ENCODE measurements at regions not wholly inside any gene's neighbourhood (a gene's known extent, or its start where the extent isn't known, plus 50 kb on each side); places are given as distances from the start of the nearest gene placed in this dataset.

GRCh38 chr12:131372706-131373195 lies 338.1 kb upstream of the SFSWAP start:
- in situ Hi-C loops (cut with MboI; ENCODE audit: low sequenced_read_pairs, unreplicated experiment) = no loop called here
- no peak for TF ChIP-seq CTCF (IDR thresholded peaks at IDR 0.05; ENCODE audit: borderline replicate concordance, control extremely low read depth, extremely low read depth, insufficient read depth, missing control alignments)
- DNase-seq (ENCODE audit: low spot score) = no peak

GRCh38 chr12:131375261-131375971 lies 335.5 kb upstream of the SFSWAP start:
- DNase-seq (ENCODE audit: low spot score) = no peak
- in situ Hi-C loops (cut with MboI; ENCODE audit: low sequenced_read_pairs, unreplicated experiment) = no loop called here
- TF ChIP-seq CTCF (IDR thresholded peaks at IDR 0.05; ENCODE audit: borderline replicate concordance, control extremely low read depth, extremely low read depth, insufficient read depth, missing control alignments) = no peak

- in situ Hi-C loops (cut with MboI; ENCODE audit: low sequenced_read_pairs, unreplicated experiment) = no loop called here
- TF ChIP-seq CTCF (IDR thresholded peaks at IDR 0.05; ENCODE audit: borderline replicate concordance, control extremely low read depth, extremely low read depth, insufficient read depth, missing control alignments) = no peak
- no peak for DNase-seq (ENCODE audit: low spot score)
Observed at GRCh38 chr12:131375972-131376345, 334.9 kb upstream of the SFSWAP start.

GRCh38 chr12:131378176-131378842 lies 332.6 kb upstream of the SFSWAP start:
- no peak for DNase-seq (ENCODE audit: low spot score)

GRCh38 chr12:131378861-131379665 lies 331.8 kb upstream of the SFSWAP start:
- DNase-seq (ENCODE audit: low spot score) = no peak
- in situ Hi-C loops (cut with MboI; ENCODE audit: low sequenced_read_pairs, unreplicated experiment) = no loop called here

More at GRCh38 chr12:131378176-131378842, 332.6 kb upstream of the SFSWAP start:
- in situ Hi-C loops (cut with MboI; ENCODE audit: low sequenced_read_pairs, unreplicated experiment) = no loop called here
- TF ChIP-seq CTCF (IDR thresholded peaks at IDR 0.05; ENCODE audit: borderline replicate concordance, control extremely low read depth, extremely low read depth, insufficient read depth, missing control alignments) = no peak

More at GRCh38 chr12:131378861-131379665, 331.8 kb upstream of the SFSWAP start:
- TF ChIP-seq CTCF (IDR thresholded peaks at IDR 0.05; ENCODE audit: borderline replicate concordance, control extremely low read depth, extremely low read depth, insufficient read depth, missing control alignments) = no peak

Measured in GM13976 (cell line).